ENCODE measurements at regions not wholly inside any gene's neighbourhood (a gene's known extent, or its start where the extent isn't known, plus 50 kb on each side); places are given as distances from the start of the nearest gene placed in this dataset.
A peak's percentile ranks its signal among the peaks of the same experiment; 100 is the strongest.

GRCh38 chr20:11553603-11554002, 364.1 kb upstream of the BTBD3 start:
- TF ChIP-seq CTCF (IDR thresholded peaks at IDR 0.05; ENCODE audit: low read depth, low read length): peak; percentile 37
- no peak for TF ChIP-seq EZH2phosphoT487 (IDR thresholded peaks at IDR 0.05; ENCODE audit: low read depth)

Measured in OCI-LY3 (cell line).